Transverse colon (tissue), 3 donors: ENCODE measurements at regions not wholly inside any gene's neighbourhood (a gene's known extent, or its start where the extent isn't known, plus 50 kb on each side); places are given as distances from the start of the nearest gene placed in this dataset.

Source experiments
- POLR2A ChIP-seq: fragments of 450-650 bp; IDR thresholded peaks from one replicate; pipeline ENCODE4 v1.6.1; 2016; ENCODE audit warnings: antibody characterized with exemption, mild to moderate bottlenecking, moderate library complexity
- POLR2AphosphoS5 ChIP-seq, 3 donors: sonication (generic); formaldehyde crosslinking; IDR thresholded peaks; one replicate each; pipeline ENCODE4 v1.6.1; 2016; ENCODE audit warnings: antibody characterized with exemption in 3 of 3

DNA sequence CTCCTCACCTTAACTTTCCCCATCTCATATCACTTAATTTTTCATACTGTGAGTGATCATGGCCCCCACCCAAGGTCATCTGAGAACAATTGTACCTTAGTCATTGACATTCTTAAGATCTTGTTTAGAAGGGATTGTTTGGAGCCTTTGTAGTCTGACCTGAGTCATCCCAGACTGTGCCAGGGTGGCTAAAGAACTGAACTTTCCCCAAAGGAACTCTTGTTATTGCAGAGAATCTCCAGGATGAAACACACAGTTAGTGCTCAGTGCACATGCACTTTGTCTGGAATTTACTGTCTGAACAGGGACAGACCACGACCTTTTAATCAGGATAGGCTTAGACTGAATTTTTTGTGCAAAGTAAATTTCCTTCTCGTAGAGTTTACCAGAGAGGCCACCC lies 112.6 kb upstream of the CCN2 start:
- no peak for TF ChIP-seq POLR2A
- no peak for TF ChIP-seq POLR2AphosphoS5 (IDR thresholded peaks at IDR 0.05)
